ENCODE measurements at regions not wholly inside any gene's neighbourhood (a gene's known extent, or its start where the extent isn't known, plus 50 kb on each side); places are given as distances from the start of the nearest gene placed in this dataset.
"Not testable (repeated sequence)": the region's sequence is repeated elsewhere in the genome, so short reads cannot be mapped to it uniquely, and the experiment has no call there.

DNA sequence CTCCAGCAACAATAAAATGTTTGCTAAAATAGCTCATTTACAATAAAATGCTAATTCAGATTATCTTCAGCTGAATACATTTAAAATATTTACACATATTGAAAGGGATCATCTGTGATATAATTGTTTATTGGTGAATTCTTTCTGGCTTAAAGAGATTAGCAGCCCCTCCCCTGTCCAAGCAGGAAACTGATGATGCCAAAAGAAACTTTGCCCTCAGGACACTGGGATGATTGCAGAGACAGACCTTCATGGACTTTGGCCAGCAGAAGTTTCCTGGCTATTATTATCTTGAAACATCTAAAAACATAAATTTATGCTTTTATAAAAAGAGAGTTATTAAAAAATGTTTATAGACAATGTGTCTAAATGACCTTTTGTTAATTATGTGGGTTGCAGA lies 764.9 kb upstream of the MBL2 start:
- no peak for DNase-seq (ENCODE audit: low read depth, low spot score)

DNA sequence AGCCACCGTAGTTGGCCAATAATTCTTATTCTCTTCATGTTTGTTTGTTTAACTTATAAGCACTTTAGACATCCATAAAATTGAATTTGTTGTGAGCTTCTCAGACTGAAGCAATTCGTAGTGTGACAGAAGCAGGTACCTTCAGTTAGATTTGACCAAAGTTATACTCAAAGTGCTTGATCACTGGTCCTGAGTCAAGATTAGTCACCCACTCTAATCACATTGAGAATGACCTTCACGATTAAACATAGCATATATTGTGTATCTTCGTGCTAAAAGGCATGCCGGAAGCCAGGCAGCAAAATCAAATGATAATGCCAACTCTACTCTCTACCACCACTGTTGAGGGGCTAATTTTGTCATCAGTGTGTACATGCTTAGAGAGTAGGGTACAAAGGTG lies 763.7 kb upstream of the MBL2 start:
- no peak for DNase-seq (ENCODE audit: low read depth, low spot score)

DNA sequence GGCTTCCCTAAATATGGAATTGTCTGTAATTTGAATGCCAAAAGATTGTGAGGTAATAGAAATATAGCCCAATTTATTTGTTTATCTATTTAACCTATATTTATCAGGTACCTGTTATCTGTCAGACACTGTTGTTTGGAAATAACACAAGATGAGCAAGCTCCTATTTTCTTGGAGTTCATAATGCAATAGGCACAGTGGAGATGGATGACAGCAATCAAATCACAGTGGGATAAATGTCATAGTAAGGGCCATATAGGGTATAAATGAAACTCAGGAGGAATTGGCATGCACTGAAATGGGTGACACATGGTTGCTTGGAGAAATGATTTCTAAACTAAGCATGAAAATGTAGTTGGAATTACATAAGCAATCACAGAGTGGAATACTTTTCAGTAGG lies 761.8 kb upstream of the MBL2 start:
- no peak for DNase-seq (ENCODE audit: low read depth, low spot score)

DNA sequence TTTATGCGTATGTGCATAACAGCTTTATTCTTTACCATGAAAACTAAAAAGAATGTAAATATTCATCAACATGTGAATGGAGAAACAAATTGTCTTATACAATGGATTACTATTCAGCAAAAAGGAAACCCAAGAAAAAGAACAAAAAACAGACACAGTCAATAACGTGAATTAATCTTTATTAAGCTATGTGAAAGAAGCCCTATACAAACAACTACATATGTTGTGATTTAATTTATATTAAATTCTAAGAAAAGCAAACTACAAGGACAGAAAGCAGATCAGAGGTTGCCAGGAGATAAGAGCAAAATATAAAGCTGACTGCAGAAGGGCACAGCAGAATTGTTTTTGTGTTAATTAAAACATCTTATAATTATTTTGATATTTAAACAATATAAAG lies 756.4 kb upstream of the MBL2 start:
- no peak for DNase-seq (ENCODE audit: low read depth, low spot score)

DNA sequence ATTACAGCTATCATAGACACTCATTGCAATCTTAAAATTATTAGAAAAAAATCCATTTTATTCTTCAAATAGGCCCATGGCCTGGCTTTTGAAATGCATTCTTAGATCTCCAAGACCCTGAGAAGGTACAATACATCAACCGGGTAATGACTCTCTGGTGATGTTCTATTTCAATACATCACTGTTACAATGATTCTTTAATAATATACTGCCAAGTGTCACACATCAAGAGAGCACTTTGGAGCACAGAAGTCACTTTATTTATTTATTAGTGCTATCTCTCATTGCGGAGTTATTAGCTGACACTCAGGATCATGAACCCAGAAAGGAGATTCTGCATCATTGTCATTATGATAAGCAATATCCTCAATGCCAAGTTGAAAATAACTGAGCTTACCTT lies 748.5 kb upstream of the MBL2 start:
- DNase-seq (ENCODE audit: low read depth, low spot score) = no peak

DNA sequence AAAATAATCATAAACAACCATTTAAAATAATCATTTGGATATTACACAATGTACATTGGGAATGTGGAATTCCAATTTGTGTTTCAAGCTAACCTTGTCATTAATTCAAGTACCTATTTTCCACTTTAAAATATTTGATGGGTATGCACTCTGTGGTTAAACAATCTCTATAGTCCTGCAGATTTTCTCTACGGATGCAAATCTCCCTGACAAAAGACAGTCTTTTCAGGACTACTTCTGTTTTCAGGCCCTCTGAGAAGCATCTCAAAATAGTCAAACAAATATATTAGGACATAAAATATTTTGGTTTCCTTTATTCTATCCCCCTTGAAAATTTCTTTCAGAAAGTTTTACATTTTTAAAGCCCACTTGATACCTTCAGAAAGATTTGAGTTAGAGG lies 735.6 kb upstream of the MBL2 start:
- DNase-seq (ENCODE audit: low read depth, low spot score) = no peak

DNA sequence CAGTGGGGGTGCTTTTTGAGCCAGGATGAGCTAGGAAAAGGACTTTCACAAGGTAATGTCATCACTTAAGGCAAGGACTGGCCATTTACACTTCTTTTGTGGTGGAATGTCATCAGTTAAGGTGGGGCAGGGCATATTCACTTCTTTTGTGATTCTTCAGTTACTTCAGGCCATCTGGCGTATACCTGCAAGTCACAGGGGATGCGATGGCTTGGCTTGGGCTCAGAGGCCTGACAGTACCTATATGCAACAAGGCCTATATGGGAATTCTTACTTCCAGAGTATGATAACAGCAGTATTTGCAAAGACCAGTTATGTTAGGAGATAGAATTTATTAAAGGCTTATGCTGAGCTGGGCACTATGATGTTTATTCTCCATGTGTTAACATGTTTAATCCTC lies 731.9 kb upstream of the MBL2 start:
- peak; percentile 11 for DNase-seq (ENCODE audit: low read depth, low spot score)

DNA sequence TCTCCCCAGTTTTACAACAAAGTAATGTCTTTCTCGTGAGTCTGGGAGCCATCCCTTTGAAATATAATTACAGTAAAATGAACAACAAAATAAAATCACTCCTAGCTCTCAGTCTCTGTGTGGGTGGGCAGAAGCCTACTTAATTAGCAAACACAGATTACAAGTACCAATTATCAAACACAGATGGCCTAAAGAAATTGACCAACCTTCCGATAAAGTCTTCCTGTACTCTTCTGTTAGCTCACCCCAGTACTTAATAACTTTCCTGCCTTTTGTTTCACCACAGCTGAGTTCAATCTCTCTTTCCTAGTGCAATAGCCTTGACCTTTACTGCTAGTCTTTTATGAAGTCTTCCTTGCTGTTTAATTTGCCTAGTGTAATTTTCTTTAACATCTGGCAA lies 719.2 kb upstream of the MBL2 start:
- no peak for DNase-seq (ENCODE audit: low read depth, low spot score)

DNA sequence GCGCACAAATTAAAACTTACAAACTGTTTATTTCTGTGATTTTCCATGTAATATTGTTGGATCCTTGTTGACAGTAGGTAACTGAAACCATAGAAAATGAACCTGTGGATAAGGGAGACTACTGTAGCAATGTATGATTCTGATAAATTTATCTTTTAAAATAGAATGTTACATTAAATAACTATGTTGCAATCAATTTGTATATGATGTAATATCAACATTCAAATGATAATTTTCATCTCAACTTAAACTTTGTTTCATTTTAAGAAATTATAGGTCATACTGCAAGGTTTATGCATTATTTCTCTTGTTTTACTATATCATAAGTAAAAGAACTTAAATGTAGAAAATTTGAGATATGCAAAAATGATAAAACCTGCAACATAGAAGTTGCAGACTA lies 718.0 kb upstream of the MBL2 start:
- DNase-seq (ENCODE audit: low read depth, low spot score) = no peak

DNA sequence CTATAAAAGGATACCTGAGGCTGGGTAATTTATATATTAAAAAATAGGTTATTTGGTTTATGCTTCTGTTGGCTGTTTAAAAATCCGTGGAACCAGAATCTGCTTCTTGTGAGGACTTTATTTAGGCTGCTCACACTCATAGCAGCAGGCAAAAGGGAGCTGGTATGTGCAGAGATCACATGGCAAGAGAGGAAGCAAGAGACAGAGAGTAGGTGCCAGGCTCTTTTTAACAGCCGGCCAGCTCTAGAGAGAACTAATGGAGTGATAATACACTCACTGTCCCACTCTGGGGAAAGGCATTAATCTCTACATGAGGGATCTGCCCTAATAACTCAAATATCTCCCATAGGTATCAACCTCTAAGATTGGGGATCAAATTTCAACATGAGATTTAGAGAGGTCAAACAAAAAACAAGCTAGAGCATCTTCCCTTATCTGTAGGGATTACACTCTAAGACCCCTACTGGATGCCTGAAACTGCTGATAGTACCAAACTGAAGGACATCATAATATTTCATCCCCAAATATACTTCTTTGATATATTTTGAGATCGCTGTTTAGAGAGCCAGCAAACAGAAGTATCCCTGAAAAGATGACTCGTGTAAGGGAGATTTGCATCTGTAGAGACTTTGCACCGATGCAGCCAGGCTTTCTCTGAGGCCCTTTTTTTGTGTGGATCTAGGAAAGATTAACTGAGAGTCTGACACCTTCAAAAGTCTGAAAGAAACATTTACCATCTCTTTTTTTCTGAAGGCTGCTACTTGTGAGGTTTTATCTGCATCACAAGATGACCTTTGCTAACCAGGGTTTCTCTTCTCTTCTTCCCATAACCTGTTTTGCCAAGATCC lies 717.0 kb upstream of the MBL2 start:
- DNase-seq (ENCODE audit: low read depth, low spot score) = no peak

DNA sequence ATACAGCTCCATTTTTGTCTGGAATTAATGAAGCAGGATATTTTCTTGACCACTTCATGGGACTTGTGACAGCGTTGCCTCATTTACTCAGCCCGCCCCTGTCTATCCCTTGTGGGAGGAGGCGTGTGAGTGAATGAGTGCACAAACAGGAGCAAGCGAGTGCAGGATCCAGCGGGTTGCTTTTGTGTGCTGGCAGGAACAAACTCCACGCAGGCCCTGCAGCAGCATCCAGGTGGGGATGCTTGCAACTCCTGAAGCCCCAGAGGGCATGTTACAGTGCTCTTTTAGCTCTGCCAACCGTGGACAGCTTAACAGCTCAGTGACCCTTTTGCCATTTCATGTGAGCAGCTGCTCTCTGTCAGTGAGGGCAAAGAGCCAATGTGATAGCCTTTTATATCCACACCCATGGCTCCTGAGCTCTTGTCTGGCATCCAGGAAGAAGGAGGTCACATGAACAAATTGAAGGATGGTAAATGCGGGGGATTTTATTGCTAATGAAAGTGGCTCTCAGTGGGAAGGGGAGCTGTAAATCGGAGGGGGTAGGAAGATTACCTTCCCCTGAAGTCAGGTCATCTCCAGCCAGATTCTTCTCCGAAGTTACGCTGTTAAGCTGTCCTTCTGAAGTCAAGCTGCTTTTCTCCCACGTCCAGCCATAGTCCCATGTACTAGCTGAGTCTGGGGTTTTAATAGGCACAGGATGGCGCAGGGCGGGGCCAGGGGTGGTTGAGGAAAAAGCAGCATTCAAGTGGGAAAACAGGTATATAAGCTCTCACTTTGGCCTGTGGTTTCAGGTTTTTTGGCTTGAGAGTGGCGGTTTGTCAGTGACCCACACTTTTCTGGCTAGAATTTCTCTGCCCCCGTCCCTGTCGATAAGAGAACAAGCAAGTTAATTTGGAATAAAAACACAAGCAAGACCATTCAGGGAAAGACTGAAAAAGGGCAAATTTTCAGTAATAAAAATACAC lies 714.7 kb upstream of the MBL2 start:
- DNase-seq (ENCODE audit: low read depth, low spot score) = no peak

DNA sequence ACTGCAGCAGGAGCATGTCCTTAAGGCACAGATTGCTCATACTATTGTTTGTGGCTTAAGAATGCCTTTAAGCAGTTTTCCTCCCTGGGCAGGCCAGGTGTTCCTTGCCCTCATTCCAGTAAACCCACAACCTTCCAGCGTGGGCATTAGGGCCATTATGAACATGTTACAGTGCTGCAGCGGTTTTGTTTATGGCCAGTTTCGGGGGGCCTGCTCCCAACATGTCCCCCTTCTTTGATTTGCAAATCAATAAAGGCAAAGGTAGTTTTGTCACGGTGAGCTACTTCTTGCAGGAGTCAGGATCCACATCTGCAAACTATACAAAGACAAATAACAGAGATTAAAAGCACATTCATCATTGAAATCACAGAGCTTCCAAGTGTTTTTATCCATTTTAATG lies 712.8 kb upstream of the MBL2 start:
- DNase-seq (ENCODE audit: low read depth, low spot score) = not testable (repeated sequence)

DNA sequence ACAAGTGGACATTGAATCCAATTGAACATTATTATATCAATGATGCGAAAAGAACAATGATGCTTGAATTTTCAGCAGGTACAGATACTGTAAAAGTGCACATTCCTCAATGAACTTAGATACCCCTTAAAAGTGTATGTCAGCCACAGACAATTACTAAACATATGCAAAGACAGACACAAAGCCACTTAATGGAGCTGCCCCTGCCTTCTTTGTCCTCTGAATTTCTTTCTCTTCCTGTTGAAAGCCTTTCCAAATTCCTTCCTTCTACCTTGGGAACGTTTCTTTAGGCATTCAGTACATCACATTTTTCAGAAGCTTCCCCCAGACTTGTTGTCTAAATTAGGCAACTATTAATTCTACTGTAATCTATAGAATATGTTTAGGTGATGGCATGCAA lies 706.8 kb upstream of the MBL2 start:
- DNase-seq (ENCODE audit: low read depth, low spot score) = no peak

DNA sequence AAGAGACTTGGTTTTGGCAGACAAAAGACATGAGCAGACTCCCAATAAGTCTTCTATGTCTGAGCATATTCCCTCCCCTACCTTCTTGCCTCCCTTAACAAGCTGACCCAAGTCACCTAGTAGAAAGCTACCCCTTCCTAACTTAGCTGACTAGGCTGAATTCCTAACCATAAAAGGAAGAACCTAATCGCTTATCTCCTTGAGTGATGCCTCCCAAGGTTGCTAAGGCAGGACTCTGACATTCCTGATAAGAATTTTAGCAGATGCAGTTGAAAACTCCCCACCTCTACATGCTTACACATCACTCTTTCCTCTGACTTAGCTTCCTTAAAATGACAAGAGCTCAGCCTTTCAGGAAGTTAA lies 704.7 kb upstream of the MBL2 start:
- peak; percentile 32 for DNase-seq (ENCODE audit: low read depth, low spot score)

DNA sequence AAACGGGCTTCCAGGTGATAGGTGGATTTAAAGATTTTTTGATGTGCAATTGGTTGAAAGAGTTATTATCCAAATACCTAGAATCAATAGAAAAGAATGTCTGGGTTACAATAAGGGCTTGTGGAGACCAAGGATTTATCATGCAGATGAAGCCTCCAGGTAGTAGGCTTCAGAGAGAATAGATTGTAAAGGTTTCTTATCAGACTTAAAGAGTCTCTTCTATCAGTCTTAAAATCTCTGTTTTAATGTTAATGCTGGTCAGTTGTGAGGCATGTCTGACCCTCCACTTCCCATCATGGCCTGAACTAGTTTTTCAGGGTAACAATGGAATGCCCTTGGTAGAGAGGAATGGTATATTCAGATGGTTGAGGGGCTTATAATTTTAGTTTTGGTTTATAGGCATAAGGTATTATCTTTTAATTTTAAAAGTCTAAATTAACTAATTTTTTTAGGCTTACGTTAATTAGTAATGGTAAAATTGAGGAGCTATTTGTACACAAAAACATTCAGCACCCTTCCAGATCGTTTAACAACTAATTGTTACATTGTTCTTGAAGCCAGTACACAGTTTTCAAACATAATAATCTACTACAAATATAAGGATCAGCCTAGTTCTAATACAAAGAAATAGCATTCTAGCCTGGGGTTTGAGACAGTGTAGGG lies 704.2 kb upstream of the MBL2 start:
- DNase-seq (ENCODE audit: low read depth, low spot score) = no peak

DNA sequence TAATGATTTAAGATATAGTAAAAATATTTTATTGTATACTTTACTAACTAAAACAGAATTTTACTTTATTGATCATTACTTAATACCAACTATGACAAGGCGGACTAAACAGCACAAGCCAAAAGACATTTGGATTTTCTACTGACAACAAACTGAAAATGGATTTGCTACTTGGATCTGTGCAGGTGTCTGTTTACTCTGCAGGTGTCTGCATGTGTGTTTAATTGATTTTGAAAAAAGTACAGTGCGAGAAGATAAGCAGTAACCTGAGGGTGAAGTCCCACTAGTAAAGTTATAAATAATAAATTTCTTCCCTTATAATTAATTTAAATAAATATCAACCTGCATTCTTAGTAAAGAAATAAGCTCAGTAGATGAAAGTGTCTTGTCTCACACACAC lies 696.8 kb upstream of the MBL2 start:
- no peak for DNase-seq (ENCODE audit: low read depth, low spot score)

DNA sequence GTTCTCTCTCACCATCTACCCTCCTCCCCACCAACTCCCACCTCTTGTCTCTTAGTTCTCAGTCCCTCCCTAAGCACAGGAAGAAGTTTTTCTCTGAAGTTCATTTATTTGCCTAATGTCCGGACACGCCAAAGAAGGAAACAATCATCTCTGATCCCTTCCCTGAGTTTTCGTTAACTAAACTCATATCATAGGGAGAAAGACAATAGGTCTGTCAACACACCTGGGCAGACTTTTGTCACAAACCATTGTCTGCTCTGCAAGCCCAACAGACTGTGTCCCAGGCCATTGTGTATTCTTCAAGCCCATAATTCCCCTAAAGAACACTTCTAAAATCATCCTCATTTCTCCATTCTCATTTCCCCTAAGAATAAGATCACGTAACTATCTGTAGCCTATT lies 691.0 kb upstream of the MBL2 start:
- no peak for DNase-seq (ENCODE audit: low read depth, low spot score)

DNA sequence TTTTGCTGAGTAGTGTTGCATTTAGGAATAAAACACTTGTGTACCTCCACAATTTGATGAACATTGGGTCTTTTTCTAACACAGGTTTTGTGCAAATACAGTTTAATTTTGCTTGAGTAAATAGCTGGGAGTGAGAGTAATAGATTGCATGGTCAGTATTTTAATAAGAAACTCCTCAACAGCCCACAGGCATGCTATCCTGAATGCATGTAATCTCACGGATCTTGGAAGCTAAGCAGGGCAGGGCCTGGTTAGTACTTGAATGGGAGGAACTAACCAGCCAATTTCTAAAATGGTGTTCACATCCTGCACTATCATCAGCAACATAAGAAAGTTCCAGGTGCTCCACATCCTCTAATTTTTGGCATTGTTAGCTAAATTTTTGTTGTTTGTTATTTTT lies 685.4 kb upstream of the MBL2 start:
- no peak for DNase-seq (ENCODE audit: low read depth, low spot score)

DNA sequence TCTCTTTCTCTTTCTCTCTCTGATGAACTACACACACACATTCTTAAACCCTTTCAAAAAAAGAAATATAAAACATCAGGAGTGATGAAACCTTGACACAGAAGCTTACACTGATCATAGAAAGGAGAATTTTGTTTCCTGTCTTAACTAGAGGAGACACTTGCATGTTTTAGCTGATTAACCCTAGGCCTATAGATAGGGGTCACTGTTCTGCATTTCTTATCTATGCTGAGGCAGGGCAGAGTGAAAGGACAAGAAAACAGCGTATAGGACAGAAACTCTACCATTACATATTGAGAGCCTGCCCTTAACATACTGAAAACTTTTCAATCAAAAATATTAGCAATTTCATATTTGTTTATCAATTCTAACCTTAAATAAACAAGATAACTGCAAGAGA lies 680.6 kb upstream of the MBL2 start:
- DNase-seq (ENCODE audit: low read depth, low spot score) = no peak

DNA sequence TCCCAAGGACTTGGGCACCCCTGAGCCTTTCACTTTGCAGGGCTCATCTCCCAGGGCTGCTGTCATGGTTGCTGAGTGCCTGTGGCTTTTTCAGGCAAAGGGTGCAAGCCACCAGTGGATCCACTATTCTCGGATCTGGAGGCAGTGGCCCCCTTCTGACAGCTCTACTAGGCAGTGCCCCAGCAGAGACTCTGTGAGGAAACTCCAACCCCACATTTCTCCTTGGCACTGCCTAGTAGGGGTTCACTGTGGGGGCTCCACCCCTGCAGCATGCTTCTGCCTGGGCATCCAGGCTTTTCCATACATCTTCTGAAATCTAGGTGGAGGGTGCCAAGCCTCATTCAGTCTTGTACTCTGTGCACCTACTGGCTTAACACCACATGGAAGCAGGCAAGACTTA lies 675.0 kb upstream of the MBL2 start:
- DNase-seq (ENCODE audit: low read depth, low spot score) = no peak

DNA sequence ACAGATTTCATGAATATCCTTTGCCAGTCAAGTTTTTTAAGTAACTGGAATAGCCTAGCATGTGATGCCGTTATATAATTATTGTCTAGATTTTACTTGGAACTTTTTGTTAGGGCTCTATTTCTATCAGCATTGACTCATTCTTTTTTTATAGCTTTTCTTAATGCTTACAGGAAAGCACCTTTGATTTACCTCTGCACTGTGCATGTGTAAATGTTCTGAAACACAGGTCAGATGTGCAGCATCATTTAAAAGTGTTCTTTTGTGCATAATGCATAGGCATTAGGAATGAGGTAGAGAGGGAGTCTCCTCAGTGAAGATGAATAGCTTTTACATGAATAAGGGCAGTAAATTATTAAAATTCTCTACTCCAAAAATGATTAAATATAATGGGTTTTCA lies 669.3 kb upstream of the MBL2 start:
- DNase-seq (ENCODE audit: low read depth, low spot score) = no peak

DNA sequence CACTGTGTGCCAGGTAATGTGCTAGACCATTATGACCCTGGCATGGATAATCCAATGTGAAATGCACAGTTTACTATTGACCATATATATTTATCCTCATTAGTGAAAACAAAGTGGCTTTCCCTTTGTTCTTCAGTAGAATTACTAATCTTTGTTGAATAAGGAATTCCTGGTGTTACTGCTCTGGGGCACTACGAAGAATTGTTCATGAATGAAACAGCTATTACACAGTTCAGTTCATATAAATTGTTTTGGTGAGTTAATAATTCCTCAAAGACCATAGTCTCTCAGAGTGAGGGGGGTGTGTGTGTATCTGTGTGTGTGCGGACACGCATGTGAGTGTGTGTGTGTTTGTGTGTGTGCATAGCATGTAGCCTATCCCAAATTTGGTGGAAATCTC lies 668.0 kb upstream of the MBL2 start:
- no peak for DNase-seq (ENCODE audit: low read depth, low spot score)

Data from ELF-1 (cell line).